OCI-LY7 (cell line): ENCODE measurements at regions not wholly inside any gene's neighbourhood (a gene's known extent, or its start where the extent isn't known, plus 50 kb on each side); places are given as distances from the start of the nearest gene placed in this dataset.

Experiments
- BruUV-seq: library from RNA; stranded (reverse); fragments of 400-500 nt; replicated peaks from 2 replicates; lab custom pipeline; 2021; lab: Mats Ljungman, UMichigan
- CTCF ChIA-PET: fragments of 300-600 bp; sonication (Branson Sonifier 250); formaldehyde crosslinking; loops from one replicate; lab custom pipeline; 2022; ENCODE audit warnings: antibody characterized with exemption; ENCODE audit not compliant: unreplicated experiment; lab: Charles Lee
- POLR2A ChIA-PET: fragments of 300-600 bp; sonication (Branson Sonifier 250); formaldehyde crosslinking; loops from one replicate; lab custom pipeline; 2022; ENCODE audit warnings: antibody characterized with exemption; lab: Charles Lee
- DNase-seq: peaks from one replicate; pipeline ENCODE4 v3.0.0-alpha.2; 2015; ENCODE audit warnings: low spot score
- H2AFZ ChIP-seq: fragments of 200-600 bp; sonication (generic), shearing (Covaris generic); 2 replicates; pipeline ENCODE4 v1.6.1; 2014; ENCODE audit warnings: mild to moderate bottlenecking, antibody characterized with exemption, low read length, moderate library complexity
- H3K27ac ChIP-seq: fragments of 200-600 bp; sonication (generic); 2 replicates; pipeline ENCODE4 v1.5.1; 2014; ENCODE audit warnings: mixed run types, low read depth, mild to moderate bottlenecking, moderate library complexity, low read length, inconsistent platforms; ENCODE audit not compliant: poor library complexity, severe bottlenecking
- H3K36me3 ChIP-seq: fragments of 200-600 bp; sonication (generic); 2 replicates; pipeline ENCODE4 v1.6.1; 2014; ENCODE audit warnings: mild to moderate bottlenecking, antibody characterized with exemption, low read length, moderate library complexity, mixed read lengths; ENCODE audit not compliant: insufficient read depth
- H3K4me1 ChIP-seq: fragments of 200-600 bp; sonication (generic); 2 replicates; pipeline ENCODE4 v1.5.1; 2014; ENCODE audit warnings: mild to moderate bottlenecking, low read length; ENCODE audit not compliant: insufficient read depth, poor library complexity, severe bottlenecking
- H3K4me2 ChIP-seq: fragments of 200-600 bp; sonication (generic); 2 replicates; pipeline ENCODE4 v1.6.1; 2014; ENCODE audit warnings: mild to moderate bottlenecking, low read length
- H3K4me3 ChIP-seq: fragments of 200-600 bp; sonication (generic); 2 replicates; pipeline ENCODE4 v1.5.1; 2014; ENCODE audit warnings: mild to moderate bottlenecking, low read depth, low read length; ENCODE audit not compliant: poor library complexity, severe bottlenecking
- H3K79me2 ChIP-seq: fragments of 200-600 bp; sonication (generic); 2 replicates; pipeline ENCODE4 v1.6.1; 2016; ENCODE audit warnings: low read depth, mild to moderate bottlenecking, low read length, moderate library complexity, mixed read lengths; ENCODE audit not compliant: insufficient read depth
- H3K9me2 ChIP-seq: fragments of 200-600 bp; sonication (generic); 2 replicates; pipeline ENCODE4 v1.6.1; 2016; ENCODE audit warnings: mild to moderate bottlenecking, low read length, mixed read lengths; ENCODE audit not compliant: insufficient read depth
- H3K9me3 ChIP-seq: fragments of 200-600 bp; sonication (generic); 2 replicates; pipeline ENCODE4 v1.6.1; 2014; ENCODE audit warnings: mild to moderate bottlenecking, mixed run types, low read length, mixed read lengths
- H4K20me1 ChIP-seq: fragments of 200-600 bp; sonication (generic); 2 replicates; pipeline ENCODE4 v1.6.1; 2014; ENCODE audit warnings: mild to moderate bottlenecking, antibody characterized with exemption, low read length, moderate library complexity, mixed read lengths; ENCODE audit not compliant: insufficient read depth
- EZH2phosphoT487 ChIP-seq: fragments of 200-600 bp; sonication (generic); IDR thresholded peaks from 2 replicates; pipeline ENCODE4 v1.6.1; 2018; ENCODE audit warnings: low read depth, borderline replicate concordance, mild to moderate bottlenecking, mixed run types, antibody characterized with exemption, low read length, moderate library complexity, mixed read lengths
- intact Hi-C: fragments of 100-400 bp; cut with micrococcal nuclease; formaldehyde crosslinking; loops from one replicate; pipeline ENCODE4 v1.10.0; 2022; ENCODE audit not compliant: unreplicated experiment
- TF ChIP-seq, protein P1 (sequence below): fragments of 200-600 bp; sonication (generic); conservative IDR thresholded peaks from 2 replicates; pipeline ENCODE4 v1.5.1; 2014; ENCODE audit warnings: mild to moderate bottlenecking, antibody characterized with exemption, low read length, moderate library complexity, mixed read lengths

DNA sequence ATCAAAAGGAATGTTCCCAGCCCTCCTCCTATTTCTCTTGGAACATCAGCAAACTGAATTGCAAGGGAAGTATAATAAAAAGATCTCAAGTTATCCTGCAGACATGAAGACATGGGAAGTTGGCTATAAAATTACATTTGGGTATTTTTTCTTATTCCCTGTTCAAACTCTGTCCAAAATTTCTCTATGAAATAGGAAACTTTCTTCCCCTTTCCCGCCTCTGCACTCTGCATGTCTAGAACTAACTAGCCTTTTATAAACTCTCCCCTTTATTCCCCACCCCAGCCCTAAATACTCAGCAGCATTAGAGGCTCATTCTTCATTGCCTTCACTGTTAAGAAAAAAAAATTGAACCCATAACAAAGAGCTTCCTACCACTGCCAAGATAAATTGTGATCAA is 126.7 kb upstream of the EDNRA start:
- no peaks in the 10 kb centered on the region for H4K20me1 ChIP-seq
- no peak overlapping the region for H3K4me2 ChIP-seq
- intact Hi-C loops: no loop called here
- H3K9me2 ChIP-seq: no peaks in the 10 kb centered on the region
- H2AFZ ChIP-seq: no peak overlapping the region
- TF ChIP-seq, protein P1, sequence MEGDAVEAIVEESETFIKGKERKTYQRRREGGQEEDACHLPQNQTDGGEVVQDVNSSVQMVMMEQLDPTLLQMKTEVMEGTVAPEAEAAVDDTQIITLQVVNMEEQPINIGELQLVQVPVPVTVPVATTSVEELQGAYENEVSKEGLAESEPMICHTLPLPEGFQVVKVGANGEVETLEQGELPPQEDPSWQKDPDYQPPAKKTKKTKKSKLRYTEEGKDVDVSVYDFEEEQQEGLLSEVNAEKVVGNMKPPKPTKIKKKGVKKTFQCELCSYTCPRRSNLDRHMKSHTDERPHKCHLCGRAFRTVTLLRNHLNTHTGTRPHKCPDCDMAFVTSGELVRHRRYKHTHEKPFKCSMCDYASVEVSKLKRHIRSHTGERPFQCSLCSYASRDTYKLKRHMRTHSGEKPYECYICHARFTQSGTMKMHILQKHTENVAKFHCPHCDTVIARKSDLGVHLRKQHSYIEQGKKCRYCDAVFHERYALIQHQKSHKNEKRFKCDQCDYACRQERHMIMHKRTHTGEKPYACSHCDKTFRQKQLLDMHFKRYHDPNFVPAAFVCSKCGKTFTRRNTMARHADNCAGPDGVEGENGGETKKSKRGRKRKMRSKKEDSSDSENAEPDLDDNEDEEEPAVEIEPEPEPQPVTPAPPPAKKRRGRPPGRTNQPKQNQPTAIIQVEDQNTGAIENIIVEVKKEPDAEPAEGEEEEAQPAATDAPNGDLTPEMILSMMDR: no peak
- no peak for TF ChIP-seq EZH2phosphoT487
- ChIA-PET POLR2A (interaction anchor here (0.7 kb wide), 1 partner anchor 101 kb away, joined by 4 read pairs; no protein-coding TSS in a partner anchor), CTCF (no interaction called here)
- H3K79me2 ChIP-seq: no peaks in the 10 kb centered on the region
- no TSS peak for BruUV-seq
- no peak for DNase-seq
- H3K4me1 ChIP-seq: no peaks in the 10 kb centered on the region
- no peaks in the 10 kb centered on the region for H3K36me3 ChIP-seq
- H3K4me3 ChIP-seq: no peak overlapping the region
- H3K27ac ChIP-seq: no peak overlapping the region
- no peaks in the 10 kb centered on the region for H3K9me3 ChIP-seq

DNA sequence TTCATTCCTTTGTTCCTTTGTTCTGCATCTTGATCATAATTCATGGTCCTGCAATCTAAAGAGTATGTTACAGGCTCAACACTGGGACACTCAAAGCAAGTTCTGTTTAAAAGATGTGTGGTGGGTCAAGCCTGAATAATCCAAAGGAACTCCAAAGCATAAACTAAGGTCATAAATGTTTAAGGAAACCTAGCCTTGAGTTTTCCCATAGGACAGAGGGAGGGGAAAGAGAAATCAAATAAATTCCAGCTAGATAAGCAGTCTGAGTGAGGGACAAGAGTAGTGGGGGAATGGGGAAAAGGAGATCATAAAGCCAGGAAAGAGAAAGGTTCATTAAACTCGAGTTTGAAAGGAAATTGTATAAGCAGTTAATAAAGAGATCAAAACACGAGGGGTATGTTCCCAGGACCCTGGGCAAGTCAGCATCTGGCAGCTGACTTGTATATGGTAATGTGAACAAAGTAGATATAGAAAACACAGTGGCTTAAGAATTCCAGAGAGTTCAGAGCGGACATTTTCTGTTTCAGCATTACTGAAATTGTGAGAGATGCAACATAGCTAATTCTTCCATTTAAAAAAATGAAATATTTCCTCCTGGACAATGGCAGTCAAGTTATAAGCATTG is 125.8 kb upstream of the EDNRA start:
- TF ChIP-seq, protein P1: no peak
- no peak for TF ChIP-seq EZH2phosphoT487
- intact Hi-C loops: no loop called here
- CTCF ChIA-PET: no interaction called here
- POLR2A ChIA-PET: interaction anchor here (0.7 kb wide), 1 partner anchor 100 kb away, joined by 4 read pairs; no protein-coding TSS in a partner anchor
- no peaks in the 10 kb centered on the region for H3K9me2 ChIP-seq
- no peak overlapping the region for H3K27ac ChIP-seq
- H2AFZ ChIP-seq: no peak overlapping the region
- H3K4me3 ChIP-seq: no peak overlapping the region
- no peaks in the 10 kb centered on the region for H3K4me1 ChIP-seq
- no peaks in the 10 kb centered on the region for H4K20me1 ChIP-seq
- no peak for DNase-seq
- H3K79me2 ChIP-seq: no peaks in the 10 kb centered on the region
- BruUV-seq: no TSS peak
- H3K9me3 ChIP-seq: no peaks in the 10 kb centered on the region
- no peak overlapping the region for H3K4me2 ChIP-seq
- no peaks in the 10 kb centered on the region for H3K36me3 ChIP-seq

DNA sequence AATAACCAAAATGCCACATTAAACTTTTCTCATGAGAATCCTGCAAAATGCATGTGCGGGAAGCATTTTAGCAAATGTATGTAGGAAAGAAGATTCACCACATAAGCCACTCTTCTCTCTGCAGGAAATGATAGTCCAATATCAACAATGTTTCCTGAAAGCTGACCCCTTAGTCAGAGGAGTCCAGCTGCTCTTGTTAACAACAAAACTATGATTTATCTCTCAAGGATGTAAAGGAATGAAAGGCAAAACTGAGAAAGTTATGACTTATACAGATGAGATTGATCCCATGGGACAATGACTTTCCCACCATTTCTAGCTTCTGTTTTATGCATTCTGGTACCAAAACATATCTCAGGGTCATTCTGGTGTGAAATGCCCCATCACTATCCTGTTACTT is 125.0 kb upstream of the EDNRA start:
- no peak for DNase-seq
- ChIA-PET POLR2A (no interaction called here), CTCF (no interaction called here)
- H3K79me2 ChIP-seq: no peaks in the 10 kb centered on the region
- H3K4me3 ChIP-seq: no peak overlapping the region
- intact Hi-C loops: no loop called here
- no peak overlapping the region for H3K4me2 ChIP-seq
- no TSS peak for BruUV-seq
- no peaks in the 10 kb centered on the region for H4K20me1 ChIP-seq
- TF ChIP-seq, protein P1: no peak
- TF ChIP-seq EZH2phosphoT487: no peak
- H3K27ac ChIP-seq: no peak overlapping the region
- H3K36me3 ChIP-seq: no peaks in the 10 kb centered on the region
- no peak overlapping the region for H2AFZ ChIP-seq
- no peaks in the 10 kb centered on the region for H3K9me2 ChIP-seq
- H3K9me3 ChIP-seq: no peaks in the 10 kb centered on the region
- no peaks in the 10 kb centered on the region for H3K4me1 ChIP-seq
